ENCODE measurements at regions not wholly inside any gene's neighbourhood (a gene's known extent, or its start where the extent isn't known, plus 50 kb on each side); places are given as distances from the start of the nearest gene placed in this dataset.

- Histone ChIP-seq H3K4me3 (no peak overlapping the region), H3K27me3 (ENCODE audit: insufficient read depth in 3 of 3, low read length in 2 of 3) (peaks cover 0 to 18% (median 8%) of the 10 kb centered on the region in 3 donors), H3K36me3 (ENCODE audit: insufficient read depth in 1 of 2, low read depth in 1 of 2) (no peaks in the 10 kb centered on the region), H3K27ac (no peak overlapping the region), H3K4me1 (no peaks in the 10 kb centered on the region), H3K9me3 (no peaks in the 10 kb centered on the region)
- no peak for ATAC-seq
- DNase-seq, result no peak
- intact Hi-C loops (cut with DNase I), result no loop called here
- TF ChIP-seq CTCF (IDR thresholded peaks at IDR 0.05), result no peak
- WGBS, 3 donors, result 27 to 35% (median 31%) methylated on average over 14 of the region's 14 CpGs
Observed at GRCh38 chr10:123492016-123492415, 174.1 kb upstream of the GPR26 start.

- WGBS, 3 donors, result 82 to 91% (median 85%) methylated on average over 5 of the region's 5 CpGs
- no peaks in the 10 kb centered on the region for H3K4me1 ChIP-seq
- no peak for ATAC-seq
- H3K36me3 ChIP-seq (ENCODE audit: insufficient read depth in 1 of 2, low read depth in 1 of 2), result no peaks in the 10 kb centered on the region
- intact Hi-C loops (cut with DNase I), result no loop called here
- no peak for TF ChIP-seq CTCF (IDR thresholded peaks at IDR 0.05)
- H3K9me3 ChIP-seq, result no peaks in the 10 kb centered on the region
- H3K27me3 ChIP-seq (ENCODE audit: insufficient read depth in 3 of 3, low read length in 2 of 3), result peaks cover 0 to 24% (median 8%) of the 10 kb centered on the region in 3 donors
- H3K27ac ChIP-seq, result no peak overlapping the region
- H3K4me3 ChIP-seq, result no peak overlapping the region
- DNase-seq, result no peak
Observed at GRCh38 chr10:123494301-123494808, 171.8 kb upstream of the GPR26 start.

- H3K27me3 ChIP-seq (ENCODE audit: insufficient read depth in 3 of 3, low read length in 2 of 3), result peaks cover 0 to 16% (median 8%) of the 10 kb centered on the region in 3 donors
- no peak for TF ChIP-seq CTCF (IDR thresholded peaks at IDR 0.05)
- no peaks in the 10 kb centered on the region for H3K9me3 ChIP-seq
- no peak for ATAC-seq
- no peak overlapping the region for H3K4me3 ChIP-seq
- no peak overlapping the region for H3K27ac ChIP-seq
- intact Hi-C loops (cut with DNase I), result no loop called here
- H3K4me1 ChIP-seq, result no peaks in the 10 kb centered on the region
- no peaks in the 10 kb centered on the region for H3K36me3 ChIP-seq (ENCODE audit: insufficient read depth in 1 of 2, low read depth in 1 of 2)
- no peak for DNase-seq
- WGBS, 3 donors, result 25 to 37% (median 33%) methylated on average over 6 of the region's 6 CpGs
Observed at GRCh38 chr10:123496375-123496774, 169.8 kb upstream of the GPR26 start.

- intact Hi-C loops (cut with DNase I), result no loop called here
- TF ChIP-seq CTCF (IDR thresholded peaks at IDR 0.05), result no peak
- no peaks in the 10 kb centered on the region for H3K4me1 ChIP-seq
- no peaks in the 10 kb centered on the region for H3K9me3 ChIP-seq
- ATAC-seq (no peak), DNase-seq (no peak)
- no peaks in the 10 kb centered on the region for H3K36me3 ChIP-seq (ENCODE audit: insufficient read depth in 1 of 2, low read depth in 1 of 2)
- no peak overlapping the region for H3K4me3 ChIP-seq
- no peak overlapping the region for H3K27ac ChIP-seq
- peaks cover 0 to 14% (median 8%) of the 10 kb centered on the region in 3 donors for H3K27me3 ChIP-seq (ENCODE audit: insufficient read depth in 3 of 3, low read length in 2 of 3)
- 34 to 36% (median 35%) methylated on average over 10 of the region's 10 CpGs for WGBS, 3 donors
Observed at GRCh38 chr10:123496996-123497660, 169.0 kb upstream of the GPR26 start.

- H3K27me3 ChIP-seq (ENCODE audit: insufficient read depth in 3 of 3, low read length in 2 of 3), result peaks cover 0 to 12% (median 0%) of the 10 kb centered on the region in 3 donors
- no peaks in the 10 kb centered on the region for H3K9me3 ChIP-seq
- no peak for TF ChIP-seq CTCF (IDR thresholded peaks at IDR 0.05)
- no peak for DNase-seq
- 56 to 59% (median 58%) methylated on average over 7 of the region's 7 CpGs for WGBS, 3 donors
- no peaks in the 10 kb centered on the region for H3K4me1 ChIP-seq
- no peak overlapping the region for H3K4me3 ChIP-seq
- no peak overlapping the region for H3K27ac ChIP-seq
- no peak for ATAC-seq
- H3K36me3 ChIP-seq (ENCODE audit: insufficient read depth in 1 of 2, low read depth in 1 of 2), result no peaks in the 10 kb centered on the region
- intact Hi-C loops (cut with DNase I), result no loop called here
Observed at GRCh38 chr10:123500110-123500509, 166.0 kb upstream of the GPR26 start.
